CD4-positive, alpha-beta T cell (primary cell): ENCODE measurements at regions not wholly inside any gene's neighbourhood (a gene's known extent, or its start where the extent isn't known, plus 50 kb on each side); places are given as distances from the start of the nearest gene placed in this dataset.
"Not testable (repeated sequence)": the region's sequence is repeated elsewhere in the genome, so short reads cannot be mapped to it uniquely, and the experiment has no call there.

Experiments
- ATAC-seq: fragments of 200-7000 bp; cut with Tn5 transposase; one replicate; pipeline ENCODE4 v1.10.0; 2022; ENCODE audit warnings: mild to moderate bottlenecking; ENCODE audit not compliant: poor library complexity
- CTCF ChIA-PET: fragments of 350-600 bp; sonication (Branson Sonifier 250); formaldehyde crosslinking; loops from one replicate; lab custom pipeline; 2021; ENCODE audit warnings: antibody characterized with exemption, inconsistent platforms; lab: Charles Lee
- POLR2A ChIA-PET: fragments of 350-600 bp; sonication (Branson Sonifier 250); formaldehyde crosslinking; loops from one replicate; lab custom pipeline; 2021; ENCODE audit warnings: antibody characterized with exemption, inconsistent platforms; lab: Charles Lee
- DNase-seq, 14 experiments: peaks; one replicate each; pipeline ENCODE4 v3.0.0-alpha.2; 2013 to 2020; ENCODE audit warnings: mixed read lengths in 2 of 14
- H3K27ac ChIP-seq, 2 donors: one replicate each; pipeline versions ENCODE4 v1.5.1 to v1.7.0; 2013; ENCODE audit warnings: low read length in 2 of 2, low read depth in 1 of 2, mild to moderate bottlenecking in 1 of 2
- H3K27me3 ChIP-seq, 2 experiments: 1 replicate in 1 of 2; 2 replicates in 1 of 2; pipeline versions ENCODE4 v1.6.1 to v1.7.0; 2013; ENCODE audit warnings: low read length in 2 of 2, control low read depth in 1 of 2, mild to moderate bottlenecking in 1 of 2, moderate library complexity in 1 of 2; ENCODE audit not compliant: insufficient read depth in 2 of 2, control insufficient read depth in 1 of 2
- H3K36me3 ChIP-seq: one replicate; pipeline ENCODE4 v1.6.1; 2013; ENCODE audit warnings: low read length, control low read depth; ENCODE audit not compliant: insufficient read depth
- H3K4me1 ChIP-seq: one replicate; pipeline ENCODE4 v1.6.1; 2013; ENCODE audit warnings: low read length, control low read depth; ENCODE audit not compliant: insufficient read depth
- H3K4me3 ChIP-seq: one replicate; pipeline ENCODE4 v1.5.1; 2013; ENCODE audit warnings: mild to moderate bottlenecking, low read length, moderate library complexity
- H3K9me3 ChIP-seq, 2 experiments: 1 replicate in 1 of 2; 2 replicates in 1 of 2; pipeline versions ENCODE4 v1.6.1 to v1.7.0; 2013; ENCODE audit warnings: low read length in 2 of 2, mild to moderate bottlenecking in 2 of 2, control low read depth in 1 of 2, moderate library complexity in 1 of 2; ENCODE audit not compliant: control insufficient read depth in 1 of 2, insufficient read depth in 1 of 2
- H3K27ac Mint-ChIP-seq: one replicate; pipeline ENCODE4 v1.8.0; 2020; ENCODE audit warnings: mixed read lengths
- H3K27me3 Mint-ChIP-seq: one replicate; pipeline ENCODE4 v1.8.0; 2021; ENCODE audit warnings: mixed read lengths
- H3K36me3 Mint-ChIP-seq: one replicate; pipeline ENCODE4 v1.8.0; 2021; ENCODE audit warnings: low read depth, mixed read lengths
- H3K4me1 Mint-ChIP-seq: one replicate; pipeline ENCODE4 v1.8.0; 2021; ENCODE audit warnings: low read depth, mixed read lengths
- H3K4me3 Mint-ChIP-seq: one replicate; pipeline ENCODE4 v1.8.0; 2020; ENCODE audit warnings: mild to moderate bottlenecking, mixed read lengths
- H3K9me3 Mint-ChIP-seq: one replicate; pipeline ENCODE4 v1.8.0; 2020; ENCODE audit warnings: mixed read lengths
- CTCF ChIP-seq: fragments of 200-600 bp; IDR thresholded peaks from one replicate; pipeline ENCODE4 v1.8.0; 2022; ENCODE audit warnings: antibody characterized with exemption, mild to moderate bottlenecking
- intact Hi-C, 2 experiments: fragments of 100-400 bp; cut with DNase I in 1 of 2; cut with micrococcal nuclease in 1 of 2; formaldehyde crosslinking; loops; one replicate each; pipeline versions ENCODE4 v1.15.1 to v1.9.0; 2023 to 2025; cut with DNase I, micrococcal nuclease

GRCh38 chr10:35961501-35961900 lies 319.4 kb upstream of the FZD8 start:
- Histone ChIP-seq H3K4me1 (no peaks in the 10 kb centered on the region), H3K27me3 (no peaks in the 10 kb centered on the region), H3K36me3 (no peaks in the 10 kb centered on the region), H3K4me3 (no peak overlapping the region), H3K9me3 (peaks cover 0 to 3% of the 10 kb centered on the region in 2 experiments), H3K27ac (no peak overlapping the region)
- no peaks in the 10 kb centered on the region for H3K36me3 Mint-ChIP-seq
- H3K9me3 Mint-ChIP-seq = peaks cover 14% of the 10 kb centered on the region
- TF ChIP-seq CTCF = no peak
- H3K4me3 Mint-ChIP-seq = no peak overlapping the region
- intact Hi-C loops = no loop called here
- POLR2A ChIA-PET = no interaction called here
- CTCF ChIA-PET = no interaction called here
- no peaks in the 10 kb centered on the region for H3K27me3 Mint-ChIP-seq
- DNase-seq = no peak
- no peak for ATAC-seq
- H3K27ac Mint-ChIP-seq = no peak overlapping the region
- H3K4me1 Mint-ChIP-seq = no peaks in the 10 kb centered on the region

DNA sequence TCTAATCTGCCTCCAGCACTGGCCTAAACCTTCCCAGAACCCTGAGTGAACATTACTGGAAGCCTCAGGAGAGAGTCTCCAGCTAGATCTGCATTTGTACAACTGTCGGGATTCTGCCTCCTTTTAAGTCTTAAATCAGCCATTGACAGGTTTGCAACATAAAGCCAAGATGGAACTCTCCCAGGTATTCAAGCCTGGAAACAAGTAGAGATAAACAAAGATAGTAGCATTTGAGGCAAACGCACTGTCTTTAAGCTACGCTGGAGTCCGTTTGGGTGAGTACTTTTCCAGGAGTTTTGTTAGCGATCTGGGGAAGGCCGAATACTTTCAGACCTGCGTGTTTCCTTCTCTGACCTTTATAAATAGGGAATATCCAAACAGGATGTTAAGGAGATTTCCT lies 317.2 kb upstream of the FZD8 start:
- Histone ChIP-seq H3K4me1 (no peaks in the 10 kb centered on the region), H3K9me3 (peaks cover 0 to 3% of the 10 kb centered on the region in 2 experiments), H3K36me3 (no peaks in the 10 kb centered on the region), H3K4me3 (no peak overlapping the region), H3K27ac (no peak overlapping the region), H3K27me3 (no peaks in the 10 kb centered on the region)
- no peak overlapping the region for H3K27ac Mint-ChIP-seq
- DNase-seq (no peak), ATAC-seq (no peak)
- ChIA-PET CTCF (interaction anchor here (0.7 kb wide), 1 partner anchor 896 kb away, joined by 3 read pairs; no protein-coding TSS in a partner anchor), POLR2A (no interaction called here)
- H3K36me3 Mint-ChIP-seq = no peaks in the 10 kb centered on the region
- H3K27me3 Mint-ChIP-seq = no peaks in the 10 kb centered on the region
- intact Hi-C loops = no loop called here
- TF ChIP-seq CTCF = no peak
- no peaks in the 10 kb centered on the region for H3K4me1 Mint-ChIP-seq
- H3K9me3 Mint-ChIP-seq = peaks cover 5% of the 10 kb centered on the region
- no peak overlapping the region for H3K4me3 Mint-ChIP-seq

GRCh38 chr10:35958609-35959008 lies 316.5 kb upstream of the FZD8 start:
- H3K27ac Mint-ChIP-seq, H3K4me3 Mint-ChIP-seq, ATAC-seq, POLR2A ChIA-PET, DNase-seq, H3K27me3 ChIP-seq, H3K4me3 ChIP-seq, H3K4me1 Mint-ChIP-seq, H3K27me3 Mint-ChIP-seq, H3K36me3 ChIP-seq, H3K4me1 ChIP-seq, H3K9me3 Mint-ChIP-seq, H3K36me3 Mint-ChIP-seq, H3K27ac ChIP-seq, H3K9me3 ChIP-seq, intact Hi-C loops: not testable (repeated sequence)
- CTCF ChIA-PET = interaction anchor here (0.7 kb wide), 1 partner anchor 895 kb away, joined by 3 read pairs; no protein-coding TSS in a partner anchor

GRCh38 chr10:35950701-35951100 lies 308.6 kb upstream of the FZD8 start:
- Mint-ChIP-seq H3K27me3 (no peaks in the 10 kb centered on the region), H3K9me3 (no peaks in the 10 kb centered on the region), H3K27ac (no peak overlapping the region), H3K36me3 (no peaks in the 10 kb centered on the region), H3K4me3 (no peak overlapping the region), H3K4me1 (no peaks in the 10 kb centered on the region)
- Histone ChIP-seq H3K4me3 (no peak overlapping the region), H3K9me3 (no peaks in the 10 kb centered on the region), H3K36me3 (no peaks in the 10 kb centered on the region), H3K4me1 (no peaks in the 10 kb centered on the region), H3K27me3 (no peaks in the 10 kb centered on the region), H3K27ac (no peak overlapping the region)
- POLR2A ChIA-PET = no interaction called here
- no peak for DNase-seq
- intact Hi-C loops = no loop called here
- ATAC-seq = no peak
- CTCF ChIA-PET = no interaction called here
- TF ChIP-seq CTCF = no peak
